ENCODE measurements at regions not wholly inside any gene's neighbourhood (a gene's known extent, or its start where the extent isn't known, plus 50 kb on each side); places are given as distances from the start of the nearest gene placed in this dataset.
A peak's percentile ranks its signal among the peaks of the same experiment; 100 is the strongest.

DNA sequence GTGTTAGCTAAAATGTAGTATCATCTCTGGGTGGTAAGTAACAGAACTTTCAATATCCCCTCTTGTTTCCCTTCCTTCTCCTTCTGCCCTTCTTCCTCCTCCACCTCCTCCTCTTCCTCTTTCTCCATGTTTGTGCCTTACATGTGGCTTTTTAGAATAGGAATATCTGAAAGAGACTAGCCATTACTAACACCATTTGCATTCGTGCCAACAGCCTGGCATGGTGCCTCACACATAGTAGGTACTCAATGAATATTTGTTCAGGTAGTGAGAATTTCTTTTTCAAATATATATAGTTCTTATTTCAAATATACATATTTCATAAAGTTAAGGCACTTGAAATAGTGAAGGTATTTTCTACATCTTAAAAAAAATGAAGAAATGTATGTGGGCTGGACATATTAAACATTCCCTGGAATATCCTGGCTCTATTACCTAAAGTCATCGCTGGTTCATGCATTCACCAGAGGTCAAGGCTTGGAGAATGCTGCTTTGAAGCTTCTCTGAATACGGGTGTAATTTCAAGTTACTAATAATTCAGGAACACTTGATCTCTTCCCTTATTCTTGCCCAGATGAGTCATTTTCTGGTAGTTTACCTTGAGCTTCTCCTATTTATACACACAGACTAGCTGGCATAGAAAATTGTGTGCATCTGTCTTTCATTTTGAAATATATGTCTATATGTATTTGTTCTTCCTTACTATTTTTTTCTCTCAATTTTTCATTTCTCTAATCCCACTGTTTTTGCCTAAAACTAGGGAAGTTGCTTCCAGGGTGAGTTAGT is 319.4 kb downstream of the TGFB2 start:
- no peak for DNase-seq (ENCODE audit: extremely low read depth in 1 of 11, low read depth in 9 of 11, low spot score in 4 of 11)

- DNase-seq (ENCODE audit: extremely low read depth in 1 of 11, low read depth in 9 of 11, low spot score in 4 of 11), result no peak
Measured at GRCh38 chr1:218665221-218665620, 320.1 kb downstream of the TGFB2 start.

GRCh38 chr1:218666263-218666662 is 321.1 kb downstream of the TGFB2 start:
- DNase-seq (ENCODE audit: extremely low read depth in 1 of 11, low read depth in 9 of 11, low spot score in 4 of 11), result no peak

- peak in 10 of 11 donors; percentile 16 to 50 (median 26) for DNase-seq (ENCODE audit: extremely low read depth in 1 of 11, low read depth in 9 of 11, low spot score in 4 of 11)
Measured at GRCh38 chr1:218667781-218668516, 322.8 kb downstream of the TGFB2 start.

DNA sequence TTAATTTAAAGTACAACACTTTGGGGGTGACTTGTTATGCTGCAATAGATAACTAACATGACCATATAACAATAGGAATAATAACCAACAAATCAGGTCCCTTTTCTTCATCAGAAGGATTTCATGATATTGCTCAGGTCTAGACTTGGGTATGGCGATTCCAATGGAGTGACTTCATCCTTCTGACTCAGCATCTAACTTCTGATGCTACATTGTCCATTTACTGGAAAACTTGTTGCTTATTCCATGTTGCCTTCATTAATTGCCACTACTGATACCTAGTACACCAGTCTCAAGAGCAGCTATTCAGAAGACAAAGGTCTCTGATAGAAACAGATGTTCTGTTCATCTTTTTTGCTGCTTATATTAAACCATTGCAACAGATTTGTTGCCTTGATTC is 324.3 kb downstream of the TGFB2 start:
- no peak for DNase-seq (ENCODE audit: extremely low read depth in 1 of 11, low read depth in 9 of 11, low spot score in 4 of 11)

- DNase-seq (ENCODE audit: extremely low read depth in 1 of 11, low read depth in 9 of 11, low spot score in 4 of 11), result no peak
Measured at GRCh38 chr1:218670875-218671274, 325.7 kb downstream of the TGFB2 start.

DNA sequence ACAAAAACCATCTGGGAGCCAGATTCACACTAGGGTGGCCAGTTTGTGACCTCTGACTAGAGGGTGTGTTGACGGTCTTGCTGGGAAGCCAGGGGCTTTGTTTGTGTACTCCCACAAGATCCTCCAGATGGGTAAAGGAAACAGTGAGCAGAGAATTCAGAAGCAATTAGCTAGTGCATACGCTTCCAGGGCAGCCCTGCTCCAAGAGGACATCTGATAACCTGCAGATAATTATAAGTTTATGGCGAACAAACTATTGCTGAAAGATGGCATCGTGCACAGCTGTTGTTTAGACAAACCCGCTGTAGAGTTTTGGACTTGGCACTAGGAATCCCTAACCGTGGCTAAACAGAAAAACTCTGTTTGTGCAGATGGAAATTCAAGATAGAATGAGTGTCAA is 326.4 kb downstream of the TGFB2 start:
- no peak for DNase-seq (ENCODE audit: extremely low read depth in 1 of 11, low read depth in 9 of 11, low spot score in 4 of 11)

GRCh38 chr1:218673170-218673569 is 328.0 kb downstream of the TGFB2 start:
- no peak for DNase-seq (ENCODE audit: extremely low read depth in 1 of 11, low read depth in 9 of 11, low spot score in 4 of 11)

- DNase-seq (ENCODE audit: extremely low read depth in 1 of 11, low read depth in 9 of 11, low spot score in 4 of 11), result peak in 1 of 11 donors; percentile 6
Measured at GRCh38 chr1:218674280-218674773, 329.2 kb downstream of the TGFB2 start.

- no peak for DNase-seq (ENCODE audit: extremely low read depth in 1 of 11, low read depth in 9 of 11, low spot score in 4 of 11)
Measured at GRCh38 chr1:218677026-218677425, 331.9 kb downstream of the TGFB2 start.

DNA sequence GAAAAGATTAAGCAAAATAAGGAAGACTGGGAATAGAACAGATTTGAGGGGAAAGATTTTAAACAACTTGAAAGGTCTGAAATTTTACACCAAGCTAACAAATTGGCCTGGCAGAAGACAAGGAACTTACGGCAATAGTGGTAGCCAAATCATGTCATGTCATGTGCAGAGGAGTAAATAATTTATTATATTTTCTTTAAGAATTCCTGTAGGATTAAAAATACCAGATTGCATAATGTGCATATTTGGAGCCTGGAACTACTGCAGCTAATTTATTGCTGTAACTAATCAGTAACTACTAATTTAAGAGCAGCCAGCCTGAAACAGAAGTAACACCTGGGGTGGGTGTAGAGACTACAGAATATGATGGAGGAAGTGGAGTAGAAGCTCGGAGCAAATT is 334.3 kb downstream of the TGFB2 start:
- DNase-seq (ENCODE audit: extremely low read depth in 1 of 11, low read depth in 9 of 11, low spot score in 4 of 11), result no peak

DNA sequence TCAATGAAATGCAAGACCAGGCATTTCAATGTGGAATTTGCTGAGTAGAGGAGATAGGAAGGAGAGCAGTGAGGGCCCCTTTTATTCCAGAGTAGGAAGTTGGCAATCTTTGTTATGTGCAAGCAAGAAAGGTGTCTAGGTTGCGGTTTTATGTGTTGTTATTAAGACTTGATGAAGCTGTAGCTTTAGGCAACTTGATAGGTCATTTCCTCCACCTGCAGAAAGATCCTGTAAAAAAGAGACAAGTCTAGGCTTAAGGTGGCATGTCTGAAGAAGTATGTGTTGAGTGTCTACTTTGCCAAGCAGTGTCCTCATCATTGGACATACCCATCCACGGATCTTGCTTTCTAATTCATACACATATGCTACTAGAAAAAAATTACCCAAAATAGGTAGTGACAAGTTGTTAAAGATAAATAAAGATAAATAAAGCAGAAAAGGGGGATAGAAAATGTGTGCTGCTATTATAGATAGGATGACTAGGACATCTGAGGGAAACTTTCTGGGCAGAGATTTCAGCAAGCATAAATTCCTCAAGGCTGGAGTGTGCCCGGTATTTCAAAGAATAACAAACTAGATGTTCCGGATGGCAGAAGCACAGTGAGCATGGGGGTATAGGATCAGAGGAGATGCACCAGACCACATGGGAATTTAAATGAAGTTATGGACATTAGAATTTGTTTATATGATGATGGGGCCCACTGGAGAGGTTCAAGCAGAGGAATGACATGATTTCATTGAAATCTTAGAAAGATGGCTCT is 335.0 kb downstream of the TGFB2 start:
- DNase-seq (ENCODE audit: extremely low read depth in 1 of 11, low read depth in 9 of 11, low spot score in 4 of 11), result no peak

GRCh38 chr1:218683242-218683641 is 338.1 kb downstream of the TGFB2 start:
- no peak for DNase-seq (ENCODE audit: extremely low read depth in 1 of 11, low read depth in 9 of 11, low spot score in 4 of 11)

DNA sequence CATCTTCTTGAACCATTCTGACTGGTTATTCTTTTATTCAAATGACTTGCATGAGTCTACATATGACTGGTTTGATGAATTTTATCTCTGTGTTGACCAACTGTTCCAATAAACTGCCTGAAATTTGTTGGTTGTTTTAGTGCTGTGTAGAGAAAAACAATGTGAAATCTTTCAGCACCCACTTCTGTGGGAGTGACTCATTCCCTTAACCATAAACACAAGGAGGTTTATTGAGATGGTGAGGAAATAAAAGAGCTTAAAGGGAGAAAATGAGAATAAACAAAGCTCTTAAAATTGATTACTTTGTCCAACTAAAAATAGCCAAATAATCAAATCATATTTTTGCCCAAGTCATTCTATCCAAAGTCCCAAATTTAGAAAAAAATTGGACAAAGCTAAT is 341.1 kb downstream of the TGFB2 start:
- DNase-seq (ENCODE audit: extremely low read depth in 1 of 11, low read depth in 9 of 11, low spot score in 4 of 11), result no peak

DNA sequence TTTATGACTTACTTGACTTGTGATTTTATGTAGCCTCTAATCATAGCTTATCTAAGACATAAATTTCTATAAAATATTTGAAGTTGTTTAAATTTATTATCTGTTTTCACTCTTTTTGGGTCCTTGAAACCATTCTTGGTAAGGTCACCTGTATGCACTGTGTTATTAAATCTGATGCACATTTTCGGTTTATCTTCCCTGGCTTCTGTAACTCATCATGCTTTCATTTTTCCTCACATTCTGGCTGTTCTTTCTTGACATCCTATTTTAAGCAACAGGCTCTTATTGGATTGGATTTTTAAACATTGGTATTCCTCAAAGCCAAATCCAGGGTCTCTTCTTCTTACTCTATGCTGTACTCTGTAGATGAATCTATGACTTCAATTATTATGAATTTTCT is 341.6 kb downstream of the TGFB2 start:
- no peak for DNase-seq (ENCODE audit: extremely low read depth in 1 of 11, low read depth in 9 of 11, low spot score in 4 of 11)

DNA sequence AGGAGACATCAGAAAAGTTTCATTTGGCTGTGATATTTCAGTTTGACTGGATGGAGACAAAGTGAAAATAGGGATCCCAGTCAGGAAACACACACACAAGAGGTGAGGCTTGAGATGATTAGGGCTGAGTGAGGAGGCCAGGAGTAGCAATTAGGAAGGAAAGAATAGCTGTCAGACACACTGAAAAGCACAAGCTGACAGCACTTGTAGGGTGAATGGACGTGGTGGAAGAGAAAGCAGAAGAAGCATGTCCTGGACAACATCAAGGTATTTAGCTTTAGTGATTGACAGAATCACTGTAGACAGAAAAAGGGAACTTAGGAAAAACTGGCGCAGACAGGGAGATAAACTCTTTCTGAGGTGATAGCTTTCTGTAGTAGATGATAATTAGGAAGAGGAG is 347.7 kb downstream of the TGFB2 start:
- no peak for DNase-seq (ENCODE audit: extremely low read depth in 1 of 11, low read depth in 9 of 11, low spot score in 4 of 11)

GRCh38 chr1:218693599-218693998 is 348.5 kb downstream of the TGFB2 start:
- DNase-seq (ENCODE audit: extremely low read depth in 1 of 11, low read depth in 9 of 11, low spot score in 4 of 11), result no peak

DNA sequence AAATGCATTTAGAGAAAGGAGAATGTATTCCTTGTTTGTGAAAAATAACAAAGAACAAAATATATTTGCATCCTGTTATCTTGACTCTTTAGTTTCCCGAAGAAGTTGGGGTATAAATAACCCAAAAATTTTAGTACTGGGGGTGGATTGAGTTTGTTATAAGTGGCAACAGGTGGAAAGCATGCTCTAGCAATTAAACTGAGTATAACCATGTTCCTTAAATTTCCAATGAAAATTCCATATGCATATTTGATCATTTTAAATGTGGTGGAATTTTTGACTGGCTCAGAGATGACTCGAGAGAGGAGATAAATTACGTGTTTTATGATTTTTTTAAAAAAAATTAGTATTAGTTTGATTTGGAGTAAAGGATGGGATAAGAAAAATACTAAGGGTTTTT is 348.9 kb downstream of the TGFB2 start:
- no peak for DNase-seq (ENCODE audit: extremely low read depth in 1 of 11, low read depth in 9 of 11, low spot score in 4 of 11)

DNA sequence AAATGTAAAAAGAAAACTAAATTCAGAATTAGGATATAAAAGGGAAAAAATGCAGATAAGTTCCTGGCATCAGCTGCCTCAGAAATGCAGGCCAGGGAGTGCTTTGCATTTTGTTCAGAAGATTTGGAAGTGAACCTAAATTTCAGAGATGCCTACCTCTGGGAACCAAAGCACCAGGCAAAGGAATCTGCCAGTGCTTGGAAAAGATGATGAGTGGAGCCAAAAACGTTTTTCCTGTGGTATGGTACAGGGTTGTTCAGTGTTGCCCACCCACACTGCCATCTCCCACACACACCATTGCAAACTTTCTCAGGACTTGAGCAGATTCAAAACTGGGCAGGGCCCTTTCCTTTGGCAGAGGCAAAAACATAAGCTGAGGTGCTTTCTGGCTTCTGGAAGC is 349.5 kb downstream of the TGFB2 start:
- no peak for DNase-seq (ENCODE audit: extremely low read depth in 1 of 11, low read depth in 9 of 11, low spot score in 4 of 11)

DNA sequence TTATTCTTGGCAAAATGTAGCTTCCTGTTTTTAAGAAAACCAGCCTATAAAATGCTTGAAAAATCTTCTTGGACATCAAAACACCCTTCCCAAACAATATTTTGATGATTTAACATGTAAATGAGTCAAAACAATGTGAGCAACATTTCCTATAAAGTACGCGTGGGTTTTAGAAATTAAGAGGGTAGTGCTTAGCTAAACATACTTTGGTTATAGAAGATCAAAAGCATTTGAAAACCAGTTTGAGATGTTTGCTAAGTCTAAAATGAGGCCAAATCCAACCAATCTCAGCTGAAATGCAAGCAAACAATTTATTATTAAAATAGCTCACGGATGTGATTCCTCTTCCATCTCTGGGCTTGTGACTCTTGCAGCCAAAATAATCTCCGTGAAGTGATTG is 350.4 kb downstream of the TGFB2 start:
- DNase-seq (ENCODE audit: extremely low read depth in 1 of 11, low read depth in 9 of 11, low spot score in 4 of 11), result no peak
